ENCODE measurements at regions not wholly inside any gene's neighbourhood (a gene's known extent, or its start where the extent isn't known, plus 50 kb on each side); places are given as distances from the start of the nearest gene placed in this dataset.

- TF ChIP-seq EZH2 (IDR thresholded peaks at IDR 0.05; ENCODE audit: borderline replicate concordance, insufficient read depth, low read length, poor library complexity, severe bottlenecking) (no peak), POLR2AphosphoS5 (IDR thresholded peaks at IDR 0.05) (no peak), TAF1 (IDR thresholded peaks at IDR 0.05; ENCODE audit: low read depth) (no peak), CTCF (IDR thresholded peaks at IDR 0.05; ENCODE audit: poor library complexity, severe bottlenecking) (no peak)
Measured at GRCh38 chr2:6657136-6657535, 208.6 kb downstream of the CMPK2 start.

Data from neural cell (in vitro differentiated cells).